GM12875 (cell line): ENCODE measurements at regions not wholly inside any gene's neighbourhood (a gene's known extent, or its start where the extent isn't known, plus 50 kb on each side); places are given as distances from the start of the nearest gene placed in this dataset.

Experiments
- H3K4me3 ChIP-seq: one replicate; pipeline ENCODE4 v1.5.1; 2011; ENCODE audit warnings: low read depth, low read length, control low read depth
- CTCF ChIP-seq: IDR thresholded peaks from 2 replicates; pipeline ENCODE4 v1.5.1; 2011; ENCODE audit warnings: low read depth, mild to moderate bottlenecking, control low read depth, inconsistent platforms, low read length, moderate library complexity, borderline replicate concordance; ENCODE audit not compliant: insufficient read depth

DNA sequence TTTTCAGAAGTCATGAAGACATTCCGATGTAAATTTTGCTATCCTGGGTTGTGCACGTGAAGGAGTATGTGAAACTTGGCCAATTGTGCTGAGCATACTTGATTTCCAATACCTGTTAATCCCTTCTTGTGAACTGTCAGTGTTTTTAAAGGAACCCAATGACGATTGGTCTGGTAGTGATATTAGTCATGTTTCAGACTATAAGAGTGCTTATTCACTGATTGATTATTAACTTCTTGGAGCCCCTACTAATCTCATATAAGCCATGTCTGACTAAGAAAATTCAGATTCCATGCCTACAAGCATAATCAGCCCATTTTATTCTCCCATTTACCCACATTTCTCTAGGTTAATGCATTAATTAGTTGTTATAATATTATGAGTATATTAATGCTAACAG, 330.8 kb upstream of the MTNR1B start:
- no peak for TF ChIP-seq CTCF
- no peak overlapping the region for H3K4me3 ChIP-seq

DNA sequence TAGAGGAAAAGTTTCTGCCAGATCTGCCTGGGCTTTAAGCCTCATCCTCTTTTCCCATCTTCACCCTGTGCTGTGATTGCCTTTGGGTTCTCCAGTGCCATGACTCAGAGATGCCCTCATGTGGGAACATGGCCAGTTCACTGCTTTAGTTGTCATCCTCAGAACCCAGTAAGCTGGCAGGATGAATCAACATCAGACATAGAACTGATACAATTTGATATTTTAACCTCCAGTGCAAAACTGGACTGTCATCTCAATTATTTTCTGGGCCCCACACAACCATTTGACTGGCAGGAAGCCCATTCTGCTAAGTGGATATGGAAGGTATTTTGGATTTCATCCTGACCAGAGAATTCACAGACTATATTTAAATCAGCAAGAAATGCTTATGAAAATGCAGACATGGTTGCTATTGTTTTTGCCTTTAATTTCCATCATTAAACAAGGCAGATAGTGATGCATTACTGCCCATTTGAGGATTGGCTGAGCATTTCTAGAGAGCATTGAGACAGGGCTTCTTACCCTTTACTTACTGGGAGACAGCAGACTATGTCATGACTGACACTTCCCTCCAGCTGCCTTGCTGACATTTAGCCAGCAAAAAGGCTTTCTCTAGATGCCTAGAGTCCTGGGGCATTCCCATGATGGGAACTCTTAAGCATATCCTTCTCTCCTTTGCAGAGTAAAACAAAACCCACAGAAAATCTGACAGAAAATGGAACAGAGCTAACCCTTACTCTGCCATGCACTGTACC, 327.1 kb upstream of the MTNR1B start:
- H3K4me3 ChIP-seq: no peak overlapping the region
- TF ChIP-seq CTCF: no peak

- no peak overlapping the region for H3K4me3 ChIP-seq
- no peak for TF ChIP-seq CTCF
Measured at GRCh38 chr11:92643827-92644226, 325.6 kb upstream of the MTNR1B start.

DNA sequence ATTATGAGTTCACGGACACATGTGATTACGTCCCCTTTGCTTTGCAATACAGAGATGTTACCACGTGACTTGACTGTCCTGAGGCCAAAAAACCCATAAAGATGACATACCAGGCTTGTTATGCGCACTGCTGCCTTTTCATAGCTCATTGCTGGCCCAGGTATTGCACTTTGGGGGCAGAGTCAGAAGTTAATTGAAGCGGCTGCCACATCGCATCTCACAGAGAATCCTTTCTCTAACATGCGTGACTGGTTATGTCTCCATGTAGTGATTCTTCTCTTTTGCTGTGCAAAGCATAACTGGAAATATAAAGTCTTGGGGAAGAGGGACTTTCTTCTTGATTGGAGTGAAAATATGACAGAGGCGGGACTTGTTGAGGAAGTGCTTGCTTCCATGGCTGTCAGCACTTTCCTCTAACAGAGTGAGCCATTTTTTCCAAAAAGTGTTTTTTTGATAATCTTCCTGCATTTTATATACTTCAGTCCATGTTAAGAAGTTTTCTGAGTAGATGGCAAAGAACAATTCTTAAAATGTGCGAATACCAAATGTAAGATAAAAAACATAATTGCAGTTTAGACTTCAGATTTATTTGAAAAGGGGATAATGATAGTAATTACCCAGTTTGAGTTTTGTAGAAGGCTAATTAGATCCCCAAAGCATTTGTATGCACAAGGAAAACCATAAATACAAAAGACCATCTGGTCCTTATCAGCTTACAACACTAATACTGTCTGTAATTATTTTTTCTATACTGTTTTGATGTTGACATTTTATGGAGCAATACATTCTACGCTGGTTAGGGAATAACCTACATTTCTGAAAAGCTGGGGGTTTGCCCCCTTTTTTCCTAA, 324.6 kb upstream of the MTNR1B start:
- no peak overlapping the region for H3K4me3 ChIP-seq
- no peak for TF ChIP-seq CTCF

DNA sequence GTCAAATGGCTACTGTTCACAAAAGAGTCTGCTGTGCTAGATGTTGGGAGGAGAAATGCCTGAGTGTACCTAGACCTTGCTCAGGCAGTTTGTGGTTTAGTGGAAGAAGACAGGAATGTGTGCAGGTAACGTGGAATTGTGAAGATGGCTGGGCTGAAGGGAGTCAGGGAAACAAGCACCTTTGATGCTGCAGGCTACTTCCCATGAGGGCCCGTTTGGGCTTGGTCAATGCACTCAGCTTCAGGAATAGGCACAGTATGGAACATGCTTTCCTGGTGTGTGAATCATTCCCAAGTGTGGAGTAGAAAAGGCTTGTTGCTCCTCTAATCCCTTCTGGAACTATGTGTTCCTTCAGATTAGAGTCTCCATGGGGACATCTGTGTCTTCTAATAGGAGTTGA, 318.3 kb upstream of the MTNR1B start:
- no peak overlapping the region for H3K4me3 ChIP-seq
- TF ChIP-seq CTCF: no peak

DNA sequence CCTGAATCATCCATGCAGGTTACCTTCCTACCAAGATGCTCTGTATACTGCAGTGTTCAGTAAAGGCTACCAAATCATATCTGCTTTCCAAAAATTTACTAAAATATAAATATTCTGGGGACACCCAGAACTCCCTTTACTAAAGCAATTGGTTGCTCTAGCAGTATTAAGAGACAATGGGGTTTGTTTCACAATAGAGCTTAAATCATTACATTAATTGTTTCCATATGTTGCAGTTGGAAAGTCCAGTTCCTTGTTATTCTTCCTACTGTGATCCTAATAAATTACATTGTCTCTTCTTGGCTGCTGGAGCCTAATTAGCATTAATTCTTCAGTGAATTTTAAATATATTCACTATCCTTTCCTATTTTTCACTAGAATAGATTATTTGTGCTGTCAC, 316.0 kb upstream of the MTNR1B start:
- TF ChIP-seq CTCF: no peak
- no peak overlapping the region for H3K4me3 ChIP-seq
